LNCaP clone FGC (cell line): ENCODE measurements at regions not wholly inside any gene's neighbourhood (a gene's known extent, or its start where the extent isn't known, plus 50 kb on each side); places are given as distances from the start of the nearest gene placed in this dataset.

Source experiments
- DNase-seq: peaks from one replicate; pipeline ENCODE4 v3.0.0-alpha.2; 2011; ENCODE audit warnings: low read depth
- H3K4me3 ChIP-seq: 2 replicates; pipeline ENCODE4 v1.5.1; 2011; ENCODE audit warnings: mild to moderate bottlenecking, low read depth, low read length, control low read depth
- TF ChIP-seq, protein P1 (sequence below): IDR thresholded peaks from 2 replicates; pipeline ENCODE4 v1.5.1; 2012; ENCODE audit warnings: mild to moderate bottlenecking; ENCODE audit not compliant: control insufficient read depth, insufficient read depth; ENCODE audit errors: extremely low read depth

DNA sequence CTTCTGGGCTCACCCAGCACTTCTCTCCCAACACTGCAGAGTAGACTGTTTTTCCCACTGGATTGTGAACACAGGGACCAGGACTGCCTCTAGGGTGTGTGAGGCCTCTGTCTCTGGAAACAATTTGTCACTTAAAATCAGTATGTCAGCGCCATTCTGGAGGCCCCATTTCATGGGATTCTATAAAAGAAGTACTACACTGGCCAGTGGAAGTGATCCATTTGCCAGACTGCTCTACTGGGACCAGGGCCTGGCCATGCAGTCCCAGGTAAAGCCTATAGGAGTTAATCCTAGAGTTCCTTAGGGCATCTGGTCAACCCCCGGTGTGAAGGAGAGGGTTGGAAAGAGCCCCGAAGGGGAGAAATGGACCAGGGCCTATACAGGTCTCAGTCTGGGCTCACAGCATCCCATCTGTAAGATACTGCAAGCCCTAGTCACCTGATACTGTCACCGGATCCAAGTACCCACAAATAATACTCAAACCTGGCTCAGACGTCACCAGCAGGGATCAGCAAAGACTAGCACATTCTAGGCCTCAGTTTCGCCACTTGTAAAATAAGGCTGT is 245.0 kb downstream of the FOXD2 start:
- DNase-seq = no peak
- H3K4me3 ChIP-seq = no peak overlapping the region
- TF ChIP-seq, protein P1, sequence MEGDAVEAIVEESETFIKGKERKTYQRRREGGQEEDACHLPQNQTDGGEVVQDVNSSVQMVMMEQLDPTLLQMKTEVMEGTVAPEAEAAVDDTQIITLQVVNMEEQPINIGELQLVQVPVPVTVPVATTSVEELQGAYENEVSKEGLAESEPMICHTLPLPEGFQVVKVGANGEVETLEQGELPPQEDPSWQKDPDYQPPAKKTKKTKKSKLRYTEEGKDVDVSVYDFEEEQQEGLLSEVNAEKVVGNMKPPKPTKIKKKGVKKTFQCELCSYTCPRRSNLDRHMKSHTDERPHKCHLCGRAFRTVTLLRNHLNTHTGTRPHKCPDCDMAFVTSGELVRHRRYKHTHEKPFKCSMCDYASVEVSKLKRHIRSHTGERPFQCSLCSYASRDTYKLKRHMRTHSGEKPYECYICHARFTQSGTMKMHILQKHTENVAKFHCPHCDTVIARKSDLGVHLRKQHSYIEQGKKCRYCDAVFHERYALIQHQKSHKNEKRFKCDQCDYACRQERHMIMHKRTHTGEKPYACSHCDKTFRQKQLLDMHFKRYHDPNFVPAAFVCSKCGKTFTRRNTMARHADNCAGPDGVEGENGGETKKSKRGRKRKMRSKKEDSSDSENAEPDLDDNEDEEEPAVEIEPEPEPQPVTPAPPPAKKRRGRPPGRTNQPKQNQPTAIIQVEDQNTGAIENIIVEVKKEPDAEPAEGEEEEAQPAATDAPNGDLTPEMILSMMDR = no peak

GRCh38 chr1:47683401-47683800 is 245.6 kb downstream of the FOXD2 start:
- TF ChIP-seq, protein P1 = no peak
- no peak overlapping the region for H3K4me3 ChIP-seq
- DNase-seq = no peak

DNA sequence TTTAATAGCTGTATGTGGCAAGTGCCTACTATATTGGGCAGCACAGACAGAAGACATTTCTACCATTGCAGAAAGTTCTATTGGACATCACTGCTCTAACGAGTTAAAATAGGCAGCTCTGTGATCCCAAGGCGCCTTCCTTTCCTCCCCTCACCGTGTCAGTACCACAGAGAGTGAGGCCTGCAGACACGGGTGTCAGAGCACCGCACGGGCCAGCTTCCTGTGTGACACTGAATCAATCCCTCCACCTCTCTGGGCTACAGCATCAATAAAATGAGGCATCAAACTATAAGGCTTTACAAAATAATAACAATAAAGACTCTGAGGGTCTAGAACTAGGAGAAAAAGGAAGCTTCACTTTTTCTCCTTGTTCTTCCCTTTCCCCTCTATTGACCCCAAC is 246.7 kb downstream of the FOXD2 start:
- TF ChIP-seq, protein P1 = no peak
- no peak overlapping the region for H3K4me3 ChIP-seq
- DNase-seq = no peak

- peak; percentile 69 for DNase-seq
- TF ChIP-seq, protein P1 = no peak
- H3K4me3 ChIP-seq = no peak overlapping the region
Observed at GRCh38 chr1:47684964-47685762, 247.3 kb downstream of the FOXD2 start.

- TF ChIP-seq, protein P1 = no peak
- DNase-seq = no peak
- H3K4me3 ChIP-seq = no peak overlapping the region
Observed at GRCh38 chr1:47685763-47686066, 247.9 kb downstream of the FOXD2 start.

DNA sequence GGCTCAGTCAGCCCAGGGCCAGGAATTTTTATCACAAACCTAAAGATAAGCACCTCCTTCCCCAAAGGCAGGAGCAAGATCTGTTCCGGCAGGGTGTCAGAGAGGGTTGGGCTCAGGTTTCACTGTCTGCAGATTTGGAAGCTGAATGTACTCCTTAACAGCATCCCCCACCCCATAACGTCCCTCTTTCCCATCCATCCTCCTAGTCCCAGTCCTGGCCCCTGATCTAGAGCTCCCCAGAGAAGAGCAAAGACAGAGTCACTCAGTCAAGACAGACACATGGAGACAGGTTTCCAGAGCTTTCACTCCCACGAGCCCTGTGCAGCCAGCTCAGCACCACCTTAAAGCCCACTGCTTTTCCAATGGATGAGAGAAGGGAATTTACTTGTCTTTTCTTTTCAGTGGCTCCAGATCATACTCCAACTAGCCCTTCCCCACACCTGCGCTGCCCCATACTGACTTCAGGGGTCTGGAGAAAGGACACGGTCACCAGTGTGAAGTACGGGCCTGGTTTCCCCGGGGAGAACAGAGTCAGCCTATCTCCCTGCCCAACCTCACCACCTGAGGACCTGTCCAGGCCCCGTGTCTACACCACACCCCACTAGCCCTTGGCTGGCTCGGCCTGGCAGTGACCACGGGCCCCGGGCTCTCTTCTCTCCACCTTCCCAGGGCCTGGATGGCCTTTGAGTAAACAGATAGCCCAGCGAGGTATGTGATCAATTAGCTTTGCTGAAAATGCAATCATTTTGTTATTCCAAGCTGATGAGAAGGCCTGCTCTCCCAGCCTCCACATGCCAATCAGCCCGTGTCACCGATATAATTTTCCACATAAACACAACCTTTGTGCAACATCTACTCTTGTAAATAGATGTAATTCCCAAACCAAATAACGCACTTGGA is 249.1 kb downstream of the FOXD2 start:
- H3K4me3 ChIP-seq = no peak overlapping the region
- TF ChIP-seq, protein P1 = no peak
- no peak for DNase-seq
